SU-DHL-6 (cell line): ENCODE measurements at regions not wholly inside any gene's neighbourhood (a gene's known extent, or its start where the extent isn't known, plus 50 kb on each side); places are given as distances from the start of the nearest gene placed in this dataset.

ENCODE experiments used
- H2AFZ ChIP-seq: fragments of 200-600 bp; sonication (generic); 2 replicates; pipeline ENCODE4 v1.6.1; 2014; ENCODE audit warnings: low read depth, mild to moderate bottlenecking, moderate library complexity, mixed read lengths, antibody characterized with exemption, low read length; ENCODE audit not compliant: severe bottlenecking
- H3F3A ChIP-seq: fragments of 200-600 bp; shearing (Covaris generic); 2 replicates; pipeline ENCODE4 v1.6.0; 2016; ENCODE audit warnings: antibody characterized with exemption, mild to moderate bottlenecking; ENCODE audit not compliant: insufficient read depth
- H3K27ac ChIP-seq: fragments of 200-600 bp; sonication (generic); 2 replicates; pipeline ENCODE4 v1.5.1; 2016; ENCODE audit warnings: low read depth, mild to moderate bottlenecking, low read length, moderate library complexity, mixed read lengths
- H3K27me3 ChIP-seq: fragments of 200-600 bp; sonication (generic), shearing (Covaris generic); 2 replicates; pipeline ENCODE4 v1.6.0; 2014; ENCODE audit warnings: mild to moderate bottlenecking, low read length
- H3K36me3 ChIP-seq: fragments of 200-600 bp; sonication (generic); 2 replicates; pipeline ENCODE4 v1.6.1; 2014; ENCODE audit warnings: mild to moderate bottlenecking, low read length, mixed read lengths
- H3K4me2 ChIP-seq: fragments of 300-600, 200-600 bp; shearing (Covaris generic), sonication (generic); 2 replicates; pipeline ENCODE4 v1.6.0; 2014; ENCODE audit warnings: low read length, low read depth, mild to moderate bottlenecking; ENCODE audit not compliant: poor library complexity, severe bottlenecking
- H3K4me3 ChIP-seq: fragments of 200-600 bp; sonication (generic); 2 replicates; pipeline ENCODE4 v1.5.1; 2014; ENCODE audit warnings: antibody characterized with exemption, low read length, mild to moderate bottlenecking, mixed read lengths; ENCODE audit not compliant: insufficient read depth, poor library complexity, severe bottlenecking
- H3K79me2 ChIP-seq: fragments of 200-600 bp; sonication (generic); 2 replicates; pipeline ENCODE4 v1.6.1; 2014; ENCODE audit warnings: mild to moderate bottlenecking, low read length, moderate library complexity; ENCODE audit not compliant: insufficient read depth
- H3K9ac ChIP-seq: fragments of 200-600 bp; sonication (generic); 2 replicates; pipeline ENCODE4 v1.7.0; 2014; ENCODE audit warnings: mild to moderate bottlenecking, low read length
- H3K9me2 ChIP-seq: fragments of 200-600 bp; sonication (generic); replicated peaks from 2 replicates; pipeline ENCODE4 v1.6.1; 2014; ENCODE audit warnings: low read length; ENCODE audit not compliant: insufficient read depth
- H3K9me3 ChIP-seq: fragments of 200-600 bp; sonication (generic); 2 replicates; pipeline ENCODE4 v1.6.1; 2014; ENCODE audit warnings: low read length, mixed read lengths; ENCODE audit not compliant: insufficient read depth
- H4K20me1 ChIP-seq: fragments of 200-600 bp; sonication (generic); 2 replicates; pipeline ENCODE4 v1.6.1; 2014; ENCODE audit warnings: low read depth, mild to moderate bottlenecking, antibody characterized with exemption, low read length, moderate library complexity, mixed read lengths
- EZH2phosphoT487 ChIP-seq: fragments of 200-600 bp; sonication (generic), shearing (Covaris generic); conservative IDR thresholded peaks from 2 replicates; pipeline ENCODE4 v1.6.1; 2018; ENCODE audit warnings: mild to moderate bottlenecking, antibody characterized with exemption, low read length, moderate library complexity, mixed read lengths
- TF ChIP-seq, protein P1 (sequence below): fragments of 200-600 bp; sonication (generic); IDR thresholded peaks from one replicate; pipeline ENCODE4 v1.5.1; 2017; ENCODE audit warnings: antibody characterized with exemption, mild to moderate bottlenecking, low read length, moderate library complexity; ENCODE audit not compliant: insufficient read depth, poor library complexity, severe bottlenecking

DNA sequence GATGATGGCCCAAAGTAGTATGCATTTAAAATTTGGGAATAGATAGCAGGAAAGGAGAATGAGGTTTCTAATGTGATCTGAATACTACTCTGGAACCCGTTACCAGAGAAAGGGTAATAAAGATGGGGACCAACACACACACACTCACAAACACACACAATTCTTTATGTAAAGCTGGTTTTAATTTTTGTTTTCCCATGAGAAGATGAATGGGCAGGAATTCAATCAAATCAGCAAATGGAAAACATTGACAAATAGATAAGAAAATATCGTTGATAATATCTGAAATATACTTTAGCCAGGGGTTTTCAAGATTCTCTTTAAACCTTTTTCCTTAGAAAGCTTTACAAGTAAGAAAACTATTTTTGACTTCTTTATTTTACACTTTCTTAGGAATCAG is 303.0 kb downstream of the PRL start:
- H3K9me3 ChIP-seq: 0 out of 2 replicates have a peak, but pooled peaks cover 3% of the 10 kb centered on the region

GRCh38 chr6:21994821-21995220 is 302.0 kb downstream of the PRL start:
- Histone ChIP-seq H3K9me3 (0 out of 2 replicates have a peak, but pooled peaks cover 3% of the 10 kb centered on the region), H3K9ac (no peak overlapping the region), H3K27me3 (no peaks in the 10 kb centered on the region), H3K27ac (no peak overlapping the region), H3K79me2 (no peaks in the 10 kb centered on the region), H3F3A (no peaks in the 10 kb centered on the region), H4K20me1 (no peaks in the 10 kb centered on the region), H2AFZ (no peak overlapping the region), H3K9me2 (no peaks in the 10 kb centered on the region), H3K4me3 (no peak overlapping the region), H3K4me2 (no peak overlapping the region), H3K36me3 (no peaks in the 10 kb centered on the region)
- TF ChIP-seq, protein P1, sequence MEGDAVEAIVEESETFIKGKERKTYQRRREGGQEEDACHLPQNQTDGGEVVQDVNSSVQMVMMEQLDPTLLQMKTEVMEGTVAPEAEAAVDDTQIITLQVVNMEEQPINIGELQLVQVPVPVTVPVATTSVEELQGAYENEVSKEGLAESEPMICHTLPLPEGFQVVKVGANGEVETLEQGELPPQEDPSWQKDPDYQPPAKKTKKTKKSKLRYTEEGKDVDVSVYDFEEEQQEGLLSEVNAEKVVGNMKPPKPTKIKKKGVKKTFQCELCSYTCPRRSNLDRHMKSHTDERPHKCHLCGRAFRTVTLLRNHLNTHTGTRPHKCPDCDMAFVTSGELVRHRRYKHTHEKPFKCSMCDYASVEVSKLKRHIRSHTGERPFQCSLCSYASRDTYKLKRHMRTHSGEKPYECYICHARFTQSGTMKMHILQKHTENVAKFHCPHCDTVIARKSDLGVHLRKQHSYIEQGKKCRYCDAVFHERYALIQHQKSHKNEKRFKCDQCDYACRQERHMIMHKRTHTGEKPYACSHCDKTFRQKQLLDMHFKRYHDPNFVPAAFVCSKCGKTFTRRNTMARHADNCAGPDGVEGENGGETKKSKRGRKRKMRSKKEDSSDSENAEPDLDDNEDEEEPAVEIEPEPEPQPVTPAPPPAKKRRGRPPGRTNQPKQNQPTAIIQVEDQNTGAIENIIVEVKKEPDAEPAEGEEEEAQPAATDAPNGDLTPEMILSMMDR: no peak
- no peak for TF ChIP-seq EZH2phosphoT487

More for the DNA sequence above, 303.0 kb downstream of the PRL start:
- no peaks in the 10 kb centered on the region for H3K9me2 ChIP-seq
- no peaks in the 10 kb centered on the region for H3K79me2 ChIP-seq
- H3K27me3 ChIP-seq: no peaks in the 10 kb centered on the region
- TF ChIP-seq EZH2phosphoT487: no peak
- TF ChIP-seq, protein P1: no peak
- no peak overlapping the region for H2AFZ ChIP-seq
- no peaks in the 10 kb centered on the region for H3K36me3 ChIP-seq
- H4K20me1 ChIP-seq: no peaks in the 10 kb centered on the region
- H3K4me2 ChIP-seq: no peak overlapping the region
- no peaks in the 10 kb centered on the region for H3F3A ChIP-seq
- H3K4me3 ChIP-seq: no peak overlapping the region
- H3K9ac ChIP-seq: no peak overlapping the region
- H3K27ac ChIP-seq: no peak overlapping the region

DNA sequence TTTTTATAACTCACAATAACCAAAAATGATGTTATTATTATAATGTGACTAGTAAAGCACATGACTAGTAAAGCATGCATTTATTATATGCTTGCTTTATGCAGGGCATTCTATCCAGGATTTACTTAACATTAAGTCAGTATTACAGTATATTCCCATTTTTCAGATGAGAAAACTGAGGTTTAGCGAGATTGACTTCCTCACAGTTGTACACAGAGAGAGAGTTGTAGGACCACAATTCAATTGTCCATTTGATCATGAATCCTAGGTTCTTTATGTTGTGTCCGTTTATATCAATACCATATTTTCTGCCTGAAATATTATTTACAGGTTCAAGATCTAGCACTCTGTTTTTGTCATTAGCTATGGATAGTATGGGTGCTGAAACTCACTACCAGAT is 301.5 kb downstream of the PRL start:
- no peaks in the 10 kb centered on the region for H3K79me2 ChIP-seq
- no peaks in the 10 kb centered on the region for H3K9me2 ChIP-seq
- H3K4me2 ChIP-seq: no peak overlapping the region
- H2AFZ ChIP-seq: no peak overlapping the region
- no peaks in the 10 kb centered on the region for H3K36me3 ChIP-seq
- H3K27me3 ChIP-seq: no peaks in the 10 kb centered on the region
- no peak overlapping the region for H3K9ac ChIP-seq
- no peaks in the 10 kb centered on the region for H3F3A ChIP-seq
- H3K27ac ChIP-seq: no peak overlapping the region
- H3K9me3 ChIP-seq: 0 out of 2 replicates have a peak, but pooled peaks cover 3% of the 10 kb centered on the region
- no peak for TF ChIP-seq EZH2phosphoT487
- TF ChIP-seq, protein P1: no peak
- no peak overlapping the region for H3K4me3 ChIP-seq
- no peaks in the 10 kb centered on the region for H4K20me1 ChIP-seq
